Liver (tissue), 8 donors: ENCODE measurements at regions not wholly inside any gene's neighbourhood (a gene's known extent, or its start where the extent isn't known, plus 50 kb on each side); places are given as distances from the start of the nearest gene placed in this dataset.

Source experiments
- DNase-seq: peaks from one replicate; pipeline ENCODE4 v3.0.0-alpha.2; 2017; ENCODE audit warnings: low spot score
- H3K27ac ChIP-seq, 2 donors: one replicate each; pipeline ENCODE4 v1.7.0; 2013; ENCODE audit warnings: inconsistent platforms in 2 of 2, low read length in 2 of 2, control low read depth in 1 of 2, low read depth in 1 of 2, mild to moderate bottlenecking in 1 of 2
- H3K27me3 ChIP-seq, 4 donors: one replicate each; pipeline versions ENCODE4 v1.6.1 to v1.7.0; 2013; ENCODE audit warnings: low read length in 3 of 4, inconsistent platforms in 1 of 4, mild to moderate bottlenecking in 1 of 4, moderate library complexity in 1 of 4; ENCODE audit not compliant: control insufficient read depth in 4 of 4, insufficient read depth in 4 of 4
- H3K36me3 ChIP-seq, 4 donors: one replicate each; pipeline versions ENCODE4 v1.6.1 to v1.7.0; 2013; ENCODE audit warnings: low read length in 3 of 4, mild to moderate bottlenecking in 3 of 4, low read depth in 1 of 4, moderate library complexity in 1 of 4; ENCODE audit not compliant: control insufficient read depth in 4 of 4, insufficient read depth in 3 of 4
- H3K4me1 ChIP-seq, 4 donors: one replicate each; pipeline versions ENCODE4 v1.6.1 to v1.7.0; 2013; ENCODE audit warnings: low read length in 3 of 4, mild to moderate bottlenecking in 3 of 4, moderate library complexity in 1 of 4; ENCODE audit not compliant: control insufficient read depth in 4 of 4, insufficient read depth in 4 of 4
- H3K4me3 ChIP-seq, 3 donors: one replicate each; pipeline versions ENCODE4 v1.6.1 to v1.7.0; 2013; ENCODE audit warnings: low read length in 3 of 3, control low read depth in 1 of 3, low read depth in 1 of 3, mild to moderate bottlenecking in 1 of 3
- H3K9ac ChIP-seq, 2 donors: one replicate each; pipeline ENCODE4 v1.7.0; 2013; ENCODE audit warnings: low read length in 2 of 2, mild to moderate bottlenecking in 2 of 2, moderate library complexity in 2 of 2, control low read depth in 1 of 2, low read depth in 1 of 2
- H3K9me3 ChIP-seq, 4 donors: one replicate each; pipeline versions ENCODE4 v1.6.1 to v1.7.0; 2013; ENCODE audit warnings: low read length in 3 of 4; ENCODE audit not compliant: control insufficient read depth in 4 of 4
- CTCF ChIP-seq: fragments of 150-350 bp; IDR thresholded peaks from 2 replicates; pipeline ENCODE4 v1.5.1; 2017; ENCODE audit warnings: improper control_type of control experiment, low read depth, low read length; ENCODE audit not compliant: missing input control
- EGR1 ChIP-seq, 2 donors: IDR thresholded peaks; 2 replicates each; pipeline ENCODE4 v1.6.1; 2016 to 2018; ENCODE audit warnings: antibody characterized with exemption in 2 of 2, low read depth in 2 of 2
- FOXA1 ChIP-seq: IDR thresholded peaks from 2 replicates; pipeline ENCODE4 v1.6.1; 2016; ENCODE audit warnings: antibody characterized with exemption
- FOXA2 ChIP-seq: IDR thresholded peaks from 2 replicates; pipeline ENCODE4 v1.6.1; 2016; ENCODE audit warnings: antibody characterized with exemption
- HNF4A ChIP-seq, 2 donors: conservative IDR thresholded peaks; 2 replicates each; pipeline ENCODE4 v1.6.1; 2016; ENCODE audit warnings: antibody characterized with exemption in 2 of 2, mild to moderate bottlenecking in 2 of 2
- HNF4G ChIP-seq: IDR thresholded peaks from 2 replicates; pipeline ENCODE4 v1.6.1; 2016; ENCODE audit warnings: antibody characterized with exemption
- JUND ChIP-seq, 2 donors: IDR thresholded peaks; 2 replicates each; pipeline ENCODE4 v1.6.1; 2016; ENCODE audit warnings: antibody characterized with exemption in 2 of 2
- MAX ChIP-seq: IDR thresholded peaks from 2 replicates; pipeline ENCODE4 v1.6.1; 2016; ENCODE audit warnings: antibody characterized with exemption
- NR2F2 ChIP-seq: IDR thresholded peaks from 2 replicates; pipeline ENCODE4 v1.6.1; 2016; ENCODE audit warnings: antibody characterized with exemption
- RAD21 ChIP-seq, 2 donors: IDR thresholded peaks; 2 replicates each; pipeline ENCODE4 v1.6.1; 2016; ENCODE audit warnings: antibody characterized with exemption in 2 of 2, mild to moderate bottlenecking in 2 of 2
- REST ChIP-seq: IDR thresholded peaks from 2 replicates; pipeline ENCODE4 v1.6.1; 2016; ENCODE audit warnings: antibody characterized with exemption, mild to moderate bottlenecking
- RXRA ChIP-seq, 2 donors: IDR thresholded peaks; 2 replicates each; pipeline ENCODE4 v1.6.1; 2017 to 2018; ENCODE audit warnings: antibody characterized with exemption in 2 of 2, mild to moderate bottlenecking in 1 of 2
- SP1 ChIP-seq: IDR thresholded peaks from 2 replicates; pipeline ENCODE4 v1.6.1; 2018; ENCODE audit warnings: antibody characterized with exemption, mild to moderate bottlenecking
- TAF1 ChIP-seq: conservative IDR thresholded peaks from 2 replicates; pipeline ENCODE4 v1.6.1; 2016; ENCODE audit warnings: antibody characterized with exemption, mild to moderate bottlenecking
- YY1 ChIP-seq: IDR thresholded peaks from 2 replicates; pipeline ENCODE4 v1.6.1; 2016; ENCODE audit warnings: antibody characterized with exemption, mild to moderate bottlenecking
- ZBTB33 ChIP-seq: IDR thresholded peaks from 2 replicates; pipeline ENCODE4 v1.6.1; 2016; ENCODE audit warnings: antibody characterized with exemption
- WGBS: extraction: QIAGEN DNeasy Blood & Tissue Kit; methylation state at CpG from one replicate; pipeline ENCODE4 v1.1.7; 2013; 5-methylcytosine and 5-hydroxymethylcytosine counted together
- donor health status: healthy.
- donor health status: healthy.
- donor health status: healthy.
- donor health status: healthy.
- donor health status: healthy.

GRCh38 chr10:36301139-36301538, 659.0 kb upstream of the FZD8 start:
- Histone ChIP-seq H3K9me3 (no peaks in the 10 kb centered on the region), H3K4me3 (no peak overlapping the region), H3K27ac (no peak overlapping the region), H3K27me3 (no peaks in the 10 kb centered on the region), H3K9ac (no peak overlapping the region), H3K36me3 (no peaks in the 10 kb centered on the region), H3K4me1 (no peaks in the 10 kb centered on the region)
- no peak for DNase-seq
- WGBS, result 86% methylated on average over 2 of the region's 2 CpGs
- TF ChIP-seq MAX (no peak), RAD21 (IDR thresholded peaks at IDR 0.05) (no peak), HNF4G (no peak), TAF1 (no peak), HNF4A (conservative IDR thresholded peaks at IDR 0.05) (no peak), FOXA2 (no peak), NR2F2 (no peak), CTCF (no peak), SP1 (no peak), REST (no peak), ZBTB33 (no peak), EGR1 (IDR thresholded peaks at IDR 0.05; ENCODE audit: low read depth in 2 of 2) (no peak), RXRA (IDR thresholded peaks at IDR 0.05) (no peak), YY1 (no peak)

GRCh38 chr10:36283827-36284226, 641.7 kb upstream of the FZD8 start:
- no peak for TF ChIP-seq MAX
- no peak for TF ChIP-seq JUND (IDR thresholded peaks at IDR 0.05)
- TF ChIP-seq FOXA1, result no peak
- TF ChIP-seq HNF4A (conservative IDR thresholded peaks at IDR 0.05), result no peak
- TF ChIP-seq SP1, result no peak
- no peak for TF ChIP-seq TAF1
- no peak for TF ChIP-seq YY1
- TF ChIP-seq HNF4G, result no peak
- no peak for TF ChIP-seq REST
- Histone ChIP-seq H3K9me3 (peaks cover 1 to 17% (median 2%) of the 10 kb centered on the region in 4 donors), H3K36me3 (no peaks in the 10 kb centered on the region), H3K9ac (no peak overlapping the region), H3K4me3 (no peak overlapping the region), H3K4me1 (no peaks in the 10 kb centered on the region), H3K27me3 (no peaks in the 10 kb centered on the region), H3K27ac (no peak overlapping the region)
- no peak for DNase-seq
- 92% methylated on average over 14 of the region's 14 CpGs for WGBS
